ENCODE measurements at regions not wholly inside any gene's neighbourhood (a gene's known extent, or its start where the extent isn't known, plus 50 kb on each side); places are given as distances from the start of the nearest gene placed in this dataset.

DNA sequence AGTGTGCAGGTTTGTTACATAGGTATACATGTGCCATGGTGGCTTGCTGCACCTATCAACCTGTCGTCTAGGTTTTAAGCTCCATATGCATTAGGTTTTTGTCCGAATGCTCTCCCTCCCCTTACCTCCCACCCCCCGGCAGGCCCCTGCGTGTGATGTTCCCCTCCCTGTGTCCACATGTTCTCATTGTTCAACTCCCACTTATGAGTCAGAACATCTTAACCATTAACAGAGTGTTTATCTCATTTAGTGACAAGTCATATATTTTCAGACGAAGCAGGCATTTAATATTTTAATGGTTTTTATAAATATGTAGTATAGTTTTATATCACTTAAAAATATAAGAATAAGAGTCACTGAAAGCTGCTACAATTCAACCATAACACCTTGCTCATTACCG, 780.5 kb upstream of the ARGLU1 start:
- Mint-ChIP-seq H3K27me3 (ENCODE audit: low read depth) (no peaks in the 10 kb centered on the region), H3K27ac (no peak overlapping the region), H3K4me3 (no peak overlapping the region), H3K9me3 (peaks cover 10% of the 10 kb centered on the region), H3K4me1 (ENCODE audit: low read depth) (no peaks in the 10 kb centered on the region), H3K36me3 (ENCODE audit: low read depth) (no peaks in the 10 kb centered on the region)

DNA sequence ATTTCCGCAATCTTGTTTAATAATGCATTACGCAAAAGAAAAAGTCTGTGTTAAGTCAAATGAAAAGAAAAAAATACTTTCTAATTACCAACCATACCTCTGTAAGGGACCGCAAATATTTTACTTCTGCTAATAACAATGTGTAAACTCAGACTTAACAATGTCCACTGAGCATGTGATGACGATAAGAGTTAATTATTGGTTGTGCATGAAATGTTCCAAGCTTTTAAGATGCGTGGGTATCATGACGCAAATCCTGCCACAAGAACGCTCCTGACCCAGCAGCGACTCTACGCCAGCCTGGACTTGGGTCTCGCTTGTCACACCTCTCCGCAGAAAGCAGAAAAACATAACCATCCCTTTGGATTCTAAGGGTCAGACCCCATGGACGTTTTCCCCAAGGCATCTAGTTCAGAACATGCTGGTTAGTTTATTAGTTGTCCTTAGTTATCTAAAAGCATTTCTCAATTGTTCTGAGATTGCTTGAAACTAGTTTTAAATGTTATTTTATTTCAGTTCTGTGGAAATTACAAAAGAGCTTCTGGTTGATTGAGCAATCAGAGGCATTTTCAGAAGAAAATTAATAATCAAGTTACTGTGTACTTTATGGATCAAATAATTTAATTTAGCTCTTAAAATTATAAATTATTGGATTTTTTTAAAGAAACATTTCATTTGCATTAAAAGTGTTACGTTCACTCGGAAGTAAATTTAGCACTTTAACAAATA, 779.9 kb upstream of the ARGLU1 start:
- Mint-ChIP-seq H3K36me3 (ENCODE audit: low read depth) (no peaks in the 10 kb centered on the region), H3K4me3 (no peak overlapping the region), H3K4me1 (ENCODE audit: low read depth) (no peaks in the 10 kb centered on the region), H3K9me3 (peaks cover 14% of the 10 kb centered on the region), H3K27ac (no peak overlapping the region), H3K27me3 (ENCODE audit: low read depth) (no peaks in the 10 kb centered on the region)

DNA sequence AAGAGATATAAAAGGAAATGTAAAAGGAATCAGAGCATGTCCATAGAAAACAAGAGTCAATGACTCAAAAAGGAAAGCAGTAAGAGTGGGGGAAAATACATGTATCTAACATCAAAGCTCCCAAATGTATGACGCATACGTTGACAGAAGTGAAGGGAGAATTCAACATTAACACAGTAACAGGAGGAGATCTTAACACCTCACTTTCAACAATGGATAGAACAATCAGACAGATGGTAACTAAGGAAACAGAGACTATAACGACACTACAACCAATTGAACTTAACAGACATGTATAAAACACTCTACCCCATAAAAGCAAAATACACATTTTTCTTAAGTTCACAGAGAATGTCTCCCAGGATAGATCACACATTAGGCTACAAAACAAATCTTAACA, 774.8 kb upstream of the ARGLU1 start:
- Mint-ChIP-seq H3K9me3 (peaks cover 11% of the 10 kb centered on the region), H3K4me1 (ENCODE audit: low read depth) (no peaks in the 10 kb centered on the region), H3K4me3 (no peak overlapping the region), H3K36me3 (ENCODE audit: low read depth) (no peaks in the 10 kb centered on the region), H3K27ac (no peak overlapping the region), H3K27me3 (ENCODE audit: low read depth) (no peaks in the 10 kb centered on the region)

DNA sequence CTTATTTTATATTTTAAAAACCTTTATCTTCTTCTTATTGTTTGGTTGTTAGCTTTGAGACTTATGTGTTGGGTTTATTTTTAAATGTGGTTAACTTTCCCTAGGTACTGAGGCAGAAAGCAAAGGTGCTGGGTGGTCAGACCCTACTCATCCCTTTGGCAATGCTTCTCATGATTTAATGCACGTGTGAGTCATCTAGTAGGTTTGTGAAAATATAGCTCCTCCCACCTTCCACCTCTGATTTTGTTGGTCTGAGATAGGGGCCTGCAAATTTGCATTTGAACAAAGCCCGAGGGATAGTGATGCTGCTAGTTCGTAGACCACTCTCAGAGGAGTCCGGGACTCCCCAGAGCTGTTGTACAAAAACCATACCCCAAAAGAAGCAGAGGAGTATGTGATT, 771.3 kb upstream of the ARGLU1 start:
- H3K27me3 Mint-ChIP-seq (ENCODE audit: low read depth): no peaks in the 10 kb centered on the region

DNA sequence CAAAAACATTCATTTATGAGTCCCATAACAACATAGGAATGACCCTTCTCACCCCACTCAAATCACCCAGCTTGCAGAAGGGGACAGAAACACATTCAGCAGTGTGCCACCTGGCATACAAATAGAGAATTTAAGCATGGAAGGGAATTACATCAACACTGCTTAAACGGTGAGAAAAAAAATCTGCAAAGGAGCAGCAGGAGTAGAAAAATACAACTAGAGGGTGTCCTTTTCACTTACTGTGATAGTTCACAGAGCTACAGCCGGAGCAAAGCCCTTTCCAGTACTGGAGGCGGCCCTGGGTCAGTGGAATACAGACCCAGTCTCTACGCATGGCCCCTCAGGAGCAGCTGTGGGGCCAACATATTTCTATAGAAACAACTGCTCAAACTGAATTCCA, 764.3 kb upstream of the ARGLU1 start:
- no peaks in the 10 kb centered on the region for H3K27me3 Mint-ChIP-seq (ENCODE audit: low read depth)
- H3K36me3 Mint-ChIP-seq (ENCODE audit: low read depth): no peaks in the 10 kb centered on the region
- no peak overlapping the region for H3K27ac Mint-ChIP-seq

More for the DNA sequence above, 771.3 kb upstream of the ARGLU1 start:
- Mint-ChIP-seq H3K36me3 (ENCODE audit: low read depth) (no peaks in the 10 kb centered on the region), H3K27ac (no peak overlapping the region), H3K4me3 (no peak overlapping the region), H3K4me1 (ENCODE audit: low read depth) (no peaks in the 10 kb centered on the region), H3K9me3 (peaks cover 11% of the 10 kb centered on the region)

DNA sequence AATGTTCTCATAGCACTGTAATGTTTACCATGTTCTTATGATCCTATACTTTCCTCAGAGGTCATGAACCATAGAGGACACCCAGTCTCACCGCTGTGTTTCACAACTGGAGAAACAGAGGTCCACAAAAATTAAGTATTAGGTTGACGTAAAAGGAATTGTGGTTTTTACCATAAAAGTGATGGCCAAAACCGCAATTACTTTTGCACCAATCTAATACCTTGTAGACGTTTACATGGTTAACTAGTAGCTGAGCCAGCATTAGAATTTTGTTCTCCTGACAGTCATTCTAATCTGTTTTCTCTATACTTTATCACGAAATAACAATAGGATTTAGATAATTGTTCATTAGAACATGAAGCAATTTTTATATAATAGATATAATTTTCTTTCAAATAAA, 763.4 kb upstream of the ARGLU1 start:
- Mint-ChIP-seq H3K9me3 (no peaks in the 10 kb centered on the region), H3K4me1 (ENCODE audit: low read depth) (no peaks in the 10 kb centered on the region), H3K4me3 (no peak overlapping the region), H3K36me3 (ENCODE audit: low read depth) (no peaks in the 10 kb centered on the region), H3K27me3 (ENCODE audit: low read depth) (no peaks in the 10 kb centered on the region), H3K27ac (no peak overlapping the region)

More for the DNA sequence above, 764.3 kb upstream of the ARGLU1 start:
- Mint-ChIP-seq H3K4me3 (no peak overlapping the region), H3K4me1 (ENCODE audit: low read depth) (no peaks in the 10 kb centered on the region), H3K9me3 (no peaks in the 10 kb centered on the region)

DNA sequence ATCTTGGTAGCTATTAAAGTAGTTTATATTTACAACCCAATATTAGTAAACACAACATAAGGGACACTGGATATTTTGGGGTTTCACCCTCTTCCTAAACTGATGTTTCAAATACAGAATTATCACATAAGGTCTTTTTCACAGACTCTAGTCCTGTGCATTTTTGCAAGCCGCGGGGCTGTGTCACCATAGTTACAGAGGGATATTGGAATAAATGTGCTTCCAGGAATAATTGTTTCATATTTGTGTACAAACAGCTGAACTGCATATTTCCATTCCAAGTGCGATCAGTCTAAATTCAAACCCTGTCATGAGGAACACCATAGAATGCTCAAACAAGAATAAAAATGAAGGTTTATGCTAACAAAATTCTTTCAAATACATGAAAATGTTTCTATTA, 762.5 kb upstream of the ARGLU1 start:
- no peak overlapping the region for H3K4me3 Mint-ChIP-seq

DNA sequence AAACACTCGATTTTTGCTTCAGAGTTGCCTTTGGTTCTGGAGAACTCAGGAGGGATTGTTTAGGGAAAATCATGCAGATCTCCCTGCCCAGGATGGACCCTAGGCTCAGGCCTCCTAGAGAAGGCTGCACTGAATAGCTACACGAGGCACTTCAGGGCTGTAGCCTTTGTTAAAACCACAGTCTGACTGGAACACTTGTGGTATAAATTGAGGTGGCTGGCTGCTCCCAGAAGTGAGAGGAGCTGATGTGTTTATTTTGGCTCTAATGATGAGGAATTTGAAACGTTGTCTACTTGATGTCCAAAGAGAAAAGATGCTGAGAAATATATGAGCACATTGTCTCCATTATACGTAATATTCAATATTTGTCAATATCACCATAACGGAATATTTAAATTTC, 762.1 kb upstream of the ARGLU1 start:
- no peaks in the 10 kb centered on the region for H3K9me3 Mint-ChIP-seq
- no peaks in the 10 kb centered on the region for H3K4me1 Mint-ChIP-seq (ENCODE audit: low read depth)
- no peaks in the 10 kb centered on the region for H3K27me3 Mint-ChIP-seq (ENCODE audit: low read depth)
- no peak overlapping the region for H3K27ac Mint-ChIP-seq
- no peaks in the 10 kb centered on the region for H3K36me3 Mint-ChIP-seq (ENCODE audit: low read depth)
- no peak overlapping the region for H3K4me3 Mint-ChIP-seq

More for the DNA sequence above, 762.5 kb upstream of the ARGLU1 start:
- Mint-ChIP-seq H3K27ac (no peak overlapping the region), H3K36me3 (ENCODE audit: low read depth) (no peaks in the 10 kb centered on the region), H3K9me3 (no peaks in the 10 kb centered on the region), H3K27me3 (ENCODE audit: low read depth) (no peaks in the 10 kb centered on the region), H3K4me1 (ENCODE audit: low read depth) (no peaks in the 10 kb centered on the region)

DNA sequence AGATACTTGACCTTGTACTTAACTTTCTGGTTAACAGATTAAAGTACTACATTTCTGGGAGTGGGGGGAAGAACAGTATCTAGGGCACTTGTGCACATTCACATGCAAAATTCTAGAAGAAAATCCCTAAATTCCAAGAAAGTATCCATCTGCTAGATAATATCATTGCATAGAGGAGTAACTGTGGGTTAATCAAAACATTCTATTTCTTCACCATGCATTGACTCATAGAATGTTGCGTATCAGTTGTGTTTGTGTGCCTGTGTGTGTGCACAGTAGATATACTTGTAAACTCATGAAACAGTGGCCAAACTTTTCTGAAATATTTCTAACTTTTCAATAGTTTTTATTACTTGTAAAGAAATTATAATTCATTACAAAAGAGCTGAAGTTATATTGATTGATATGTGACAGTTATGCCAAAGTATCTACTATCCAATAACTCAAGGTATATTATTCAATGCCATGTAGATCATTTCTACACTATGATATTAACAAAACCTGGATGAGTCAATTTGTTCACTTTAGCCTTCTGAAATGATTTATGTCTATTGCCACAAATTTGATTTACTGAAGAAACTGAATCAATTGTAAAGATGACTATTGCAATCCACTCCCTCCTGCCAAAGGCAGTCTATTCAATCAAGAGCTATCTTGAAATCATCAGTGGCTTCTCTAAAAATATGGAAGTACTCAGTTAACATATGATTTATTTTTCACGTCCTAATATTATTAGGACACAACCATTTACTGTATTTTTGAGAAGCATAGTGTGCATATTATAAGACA, 756.7 kb upstream of the ARGLU1 start:
- no peak overlapping the region for H3K4me3 Mint-ChIP-seq
- no peaks in the 10 kb centered on the region for H3K4me1 Mint-ChIP-seq (ENCODE audit: low read depth)
- peaks cover 9% of the 10 kb centered on the region for H3K9me3 Mint-ChIP-seq
- H3K27ac Mint-ChIP-seq: no peak overlapping the region
- no peaks in the 10 kb centered on the region for H3K36me3 Mint-ChIP-seq (ENCODE audit: low read depth)
- H3K27me3 Mint-ChIP-seq (ENCODE audit: low read depth): no peaks in the 10 kb centered on the region

DNA sequence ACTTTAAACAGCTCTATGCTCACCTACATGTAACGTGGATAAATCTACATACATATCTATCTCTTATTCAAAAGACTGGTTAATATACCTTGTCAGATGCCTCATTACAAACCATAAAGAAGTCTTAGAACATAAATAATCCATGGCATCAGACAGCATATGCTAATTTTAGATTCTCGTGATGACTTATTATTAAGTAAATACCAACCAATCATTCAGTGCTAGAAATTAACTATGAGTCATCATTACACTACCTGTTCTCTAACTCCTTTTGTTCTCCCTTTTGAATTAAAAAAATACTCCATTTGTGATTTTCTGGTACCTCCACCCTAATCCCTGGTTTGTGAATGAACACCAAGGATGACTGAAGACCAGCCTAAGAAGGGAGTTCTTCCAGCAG, 754.3 kb upstream of the ARGLU1 start:
- no peak overlapping the region for H3K27ac Mint-ChIP-seq
- no peaks in the 10 kb centered on the region for H3K27me3 Mint-ChIP-seq (ENCODE audit: low read depth)
- no peak overlapping the region for H3K4me3 Mint-ChIP-seq
- peaks cover 9% of the 10 kb centered on the region for H3K9me3 Mint-ChIP-seq
- H3K36me3 Mint-ChIP-seq (ENCODE audit: low read depth): no peaks in the 10 kb centered on the region
- no peaks in the 10 kb centered on the region for H3K4me1 Mint-ChIP-seq (ENCODE audit: low read depth)

DNA sequence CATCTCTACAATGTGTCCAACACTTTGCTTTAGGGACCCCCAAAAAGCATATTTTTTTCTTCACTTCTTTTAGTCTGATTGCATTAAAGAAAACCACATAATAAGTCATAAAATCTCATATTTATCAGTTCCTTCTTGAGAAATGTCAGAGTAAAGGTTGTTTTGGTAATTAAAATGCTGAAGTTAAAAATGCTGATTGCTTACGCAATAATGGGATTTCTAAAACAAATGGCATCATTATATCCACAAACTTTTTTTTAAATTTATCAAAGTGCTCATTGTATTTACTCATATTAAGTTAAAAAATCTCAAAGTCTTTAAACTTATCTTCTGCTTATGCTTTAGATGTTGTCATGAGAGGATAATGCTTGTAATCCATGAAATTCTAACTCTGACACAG, 737.2 kb upstream of the ARGLU1 start:
- no peaks in the 10 kb centered on the region for H3K36me3 Mint-ChIP-seq (ENCODE audit: low read depth)
- H3K27ac Mint-ChIP-seq: no peak overlapping the region
- no peaks in the 10 kb centered on the region for H3K27me3 Mint-ChIP-seq (ENCODE audit: low read depth)
- no peak overlapping the region for H3K4me3 Mint-ChIP-seq
- no peaks in the 10 kb centered on the region for H3K4me1 Mint-ChIP-seq (ENCODE audit: low read depth)
- peaks cover 3% of the 10 kb centered on the region for H3K9me3 Mint-ChIP-seq

DNA sequence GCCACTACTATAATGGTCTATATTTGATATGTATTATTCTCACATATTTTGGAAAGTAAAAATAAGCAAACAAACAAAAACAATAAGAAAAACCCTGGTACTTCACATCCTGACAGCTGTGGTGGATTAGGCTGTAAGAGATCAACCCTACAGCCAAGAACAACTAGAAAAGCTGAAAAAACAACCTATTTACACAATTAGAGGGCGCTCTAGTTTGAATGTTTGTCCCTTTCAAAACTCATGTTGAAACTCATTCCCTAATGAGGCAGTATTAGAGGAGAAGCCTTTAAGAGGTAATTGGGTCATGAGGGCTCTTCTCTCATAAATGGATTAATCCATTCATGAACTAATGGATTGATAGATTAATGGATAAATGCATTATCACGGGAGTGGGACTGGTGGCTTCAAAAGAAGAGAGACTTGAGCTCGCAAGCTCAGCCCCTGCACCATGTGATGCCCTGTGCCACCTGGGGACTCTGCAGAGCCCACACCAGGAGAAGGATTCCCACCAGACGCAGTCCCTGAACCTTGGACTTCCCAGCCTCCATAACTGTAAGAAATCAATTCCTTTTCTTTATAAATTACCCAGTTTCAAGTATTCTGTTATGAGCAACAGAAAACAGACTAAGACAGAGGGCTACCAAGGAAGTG, 733.9 kb upstream of the ARGLU1 start:
- Mint-ChIP-seq H3K4me1 (ENCODE audit: low read depth) (no peaks in the 10 kb centered on the region), H3K27me3 (ENCODE audit: low read depth) (no peaks in the 10 kb centered on the region), H3K4me3 (no peak overlapping the region), H3K27ac (no peak overlapping the region), H3K9me3 (peaks cover 3% of the 10 kb centered on the region), H3K36me3 (ENCODE audit: low read depth) (no peaks in the 10 kb centered on the region)

DNA sequence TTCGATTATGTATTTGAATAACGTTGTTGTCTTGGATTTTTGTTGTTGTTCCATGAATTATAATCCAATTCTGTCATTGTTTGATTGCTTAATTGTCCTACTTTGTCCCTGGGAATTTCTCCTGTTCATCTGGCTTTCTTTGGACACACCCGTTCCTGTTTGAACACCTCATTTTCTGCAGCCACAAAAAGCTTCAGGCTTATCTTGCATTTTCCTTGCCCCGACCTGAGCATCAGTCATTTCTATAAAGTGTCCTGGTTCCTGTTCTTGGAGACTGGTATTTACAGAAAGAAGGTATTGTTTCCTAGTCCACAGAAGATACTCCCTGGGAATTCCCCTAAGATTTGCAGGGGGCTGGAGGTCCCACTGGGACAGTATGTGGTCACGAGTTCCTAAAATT, 731.8 kb upstream of the ARGLU1 start:
- H3K4me3 Mint-ChIP-seq: no peak overlapping the region
- no peaks in the 10 kb centered on the region for H3K4me1 Mint-ChIP-seq (ENCODE audit: low read depth)
- no peaks in the 10 kb centered on the region for H3K27me3 Mint-ChIP-seq (ENCODE audit: low read depth)
- H3K27ac Mint-ChIP-seq: no peak overlapping the region
- no peaks in the 10 kb centered on the region for H3K36me3 Mint-ChIP-seq (ENCODE audit: low read depth)
- peaks cover 9% of the 10 kb centered on the region for H3K9me3 Mint-ChIP-seq

DNA sequence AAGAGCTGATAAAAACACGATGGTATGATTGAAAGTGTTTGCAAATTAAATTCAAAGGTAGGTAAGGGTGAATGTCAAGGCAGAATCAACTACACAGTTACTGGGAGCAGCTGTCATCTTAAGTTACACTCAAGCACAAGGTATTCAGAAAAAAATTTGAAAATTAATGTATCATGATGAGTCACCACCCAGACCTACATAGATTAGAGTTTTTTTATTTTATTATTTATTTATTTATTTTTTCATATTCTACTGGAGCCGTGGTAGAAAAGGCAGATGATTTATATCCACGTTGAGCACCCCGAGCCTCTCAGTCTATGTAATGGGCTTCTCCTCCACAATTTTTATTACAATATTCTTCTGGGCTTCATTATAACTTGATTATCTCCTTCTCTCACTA, 728.9 kb upstream of the ARGLU1 start:
- Mint-ChIP-seq H3K9me3 (peaks cover 9% of the 10 kb centered on the region), H3K27me3 (ENCODE audit: low read depth) (no peaks in the 10 kb centered on the region), H3K4me1 (ENCODE audit: low read depth) (no peaks in the 10 kb centered on the region), H3K36me3 (ENCODE audit: low read depth) (no peaks in the 10 kb centered on the region), H3K27ac (no peak overlapping the region), H3K4me3 (no peak overlapping the region)

Measured in T-helper 1 cell treated with Interleukin-12 subunit alpha and Interleukin-12 subunit beta and Interleukin-4 antibody, amounts not matched to agents 30 μg/mL and 1 μg/mL, for 36 hours (primary cell).